Suppressor macrophage treated with lipopolysaccharide for 4 hours (primary cell): ENCODE measurements at regions not wholly inside any gene's neighbourhood (a gene's known extent, or its start where the extent isn't known, plus 50 kb on each side); places are given as distances from the start of the nearest gene placed in this dataset.
"Not testable (repeated sequence)": the region's sequence is repeated elsewhere in the genome, so short reads cannot be mapped to it uniquely, and the experiment has no call there.

Experiments used
- DNase-seq: peaks from one replicate; pipeline ENCODE4 v3.0.0-alpha.2; 2020

DNA sequence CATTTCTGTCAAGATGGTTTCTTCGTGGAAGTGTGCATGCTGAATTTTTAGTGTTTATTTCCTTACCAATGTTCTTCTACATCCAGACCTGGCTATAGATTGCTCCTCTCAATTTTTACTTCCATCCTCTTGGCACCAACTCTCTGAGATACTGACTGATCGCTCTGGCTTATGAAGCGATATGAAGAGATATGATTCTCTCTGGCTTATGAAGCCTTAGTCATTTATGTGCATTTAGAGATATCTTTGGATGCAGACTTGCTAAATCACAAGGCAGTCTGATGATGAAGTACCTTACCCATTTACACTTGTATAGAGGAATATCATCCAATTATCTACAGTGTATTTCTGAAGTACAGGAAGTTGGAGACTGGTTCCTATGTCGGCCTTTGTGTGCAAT, 295.4 kb upstream of the STXBP5 start:
- DNase-seq: no peak

DNA sequence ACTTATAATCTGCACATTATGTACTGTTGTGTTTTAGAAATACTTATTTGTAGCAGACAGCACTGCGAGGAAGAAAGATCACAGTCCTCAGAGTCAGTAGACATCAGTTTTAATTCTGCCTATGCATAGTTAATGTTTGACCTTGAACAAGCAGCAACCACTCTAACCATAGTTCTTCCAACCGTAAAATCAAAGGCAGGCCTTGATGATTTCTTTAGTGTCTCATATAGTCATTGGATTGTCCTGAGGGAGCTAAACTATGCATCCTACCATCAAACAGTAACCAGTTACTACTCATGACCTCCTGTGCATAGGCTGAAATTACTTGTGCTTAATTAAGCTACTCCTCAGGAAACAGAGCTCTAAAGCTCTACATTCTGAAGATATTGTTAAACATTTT, 294.8 kb upstream of the STXBP5 start:
- DNase-seq: no peak

DNA sequence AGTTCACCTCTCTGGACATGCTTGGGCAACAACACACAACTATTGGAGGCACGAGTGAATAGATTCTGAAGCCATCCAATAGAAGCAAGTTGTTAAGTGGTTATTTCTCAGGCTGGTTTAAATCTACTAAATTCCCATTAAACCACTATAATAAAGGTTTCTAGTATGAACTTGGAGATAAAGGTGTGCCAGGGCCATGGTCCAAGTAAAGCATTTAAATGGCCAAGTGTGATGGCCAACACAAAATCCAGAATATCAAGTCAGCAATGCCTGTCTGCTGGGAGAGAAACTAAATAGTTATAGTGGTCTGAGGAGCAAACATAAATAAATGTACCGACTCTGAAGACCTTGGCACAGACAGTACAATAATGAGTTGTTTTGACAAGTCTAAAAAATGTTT, 294.3 kb upstream of the STXBP5 start:
- DNase-seq: no peak

DNA sequence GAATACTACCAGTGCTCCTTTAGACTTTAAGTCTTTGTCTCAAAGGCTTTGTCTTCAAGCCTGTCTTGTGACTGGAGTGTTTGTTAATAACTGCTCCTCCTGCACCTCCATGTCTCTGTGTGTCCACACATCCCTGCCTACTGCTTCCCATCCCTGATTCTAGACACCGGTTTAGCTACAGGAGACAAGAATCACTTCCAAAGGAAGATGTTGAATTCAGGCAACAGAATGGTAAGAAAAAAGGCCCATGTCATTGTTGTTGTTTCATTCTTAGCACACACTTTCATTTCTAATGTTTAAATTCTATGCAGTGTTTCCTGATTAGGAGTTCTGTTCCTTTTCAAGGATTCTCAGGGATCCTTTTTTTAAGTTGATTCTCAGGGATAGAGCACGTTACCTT, 293.6 kb upstream of the STXBP5 start:
- DNase-seq: no peak

DNA sequence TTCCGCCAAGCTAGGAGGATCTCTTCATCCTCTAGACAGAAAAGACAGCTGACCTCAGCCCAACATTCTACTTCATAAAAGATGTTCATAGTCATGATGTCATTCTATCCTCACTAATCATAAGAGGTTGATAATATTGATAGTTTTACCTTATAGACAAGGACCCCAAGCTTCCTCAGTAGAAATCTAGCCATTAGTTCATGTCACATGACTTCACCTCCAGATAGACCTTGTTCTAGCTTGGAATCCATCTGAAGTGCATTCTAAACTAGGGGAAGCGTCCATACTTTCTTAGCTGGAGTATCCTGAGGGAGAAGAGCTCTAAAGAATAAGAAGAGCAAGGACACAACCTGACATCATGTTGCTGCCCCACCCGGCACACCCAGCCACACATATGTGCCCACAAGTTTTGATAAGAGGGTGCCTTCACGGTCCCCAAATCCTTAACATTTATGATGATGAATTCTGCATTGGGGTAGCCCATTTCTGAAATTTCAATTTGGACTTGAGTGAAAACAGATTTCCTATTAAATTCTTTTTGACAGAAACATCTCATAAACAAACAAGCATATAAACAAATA, 292.5 kb upstream of the STXBP5 start:
- DNase-seq: no peak

DNA sequence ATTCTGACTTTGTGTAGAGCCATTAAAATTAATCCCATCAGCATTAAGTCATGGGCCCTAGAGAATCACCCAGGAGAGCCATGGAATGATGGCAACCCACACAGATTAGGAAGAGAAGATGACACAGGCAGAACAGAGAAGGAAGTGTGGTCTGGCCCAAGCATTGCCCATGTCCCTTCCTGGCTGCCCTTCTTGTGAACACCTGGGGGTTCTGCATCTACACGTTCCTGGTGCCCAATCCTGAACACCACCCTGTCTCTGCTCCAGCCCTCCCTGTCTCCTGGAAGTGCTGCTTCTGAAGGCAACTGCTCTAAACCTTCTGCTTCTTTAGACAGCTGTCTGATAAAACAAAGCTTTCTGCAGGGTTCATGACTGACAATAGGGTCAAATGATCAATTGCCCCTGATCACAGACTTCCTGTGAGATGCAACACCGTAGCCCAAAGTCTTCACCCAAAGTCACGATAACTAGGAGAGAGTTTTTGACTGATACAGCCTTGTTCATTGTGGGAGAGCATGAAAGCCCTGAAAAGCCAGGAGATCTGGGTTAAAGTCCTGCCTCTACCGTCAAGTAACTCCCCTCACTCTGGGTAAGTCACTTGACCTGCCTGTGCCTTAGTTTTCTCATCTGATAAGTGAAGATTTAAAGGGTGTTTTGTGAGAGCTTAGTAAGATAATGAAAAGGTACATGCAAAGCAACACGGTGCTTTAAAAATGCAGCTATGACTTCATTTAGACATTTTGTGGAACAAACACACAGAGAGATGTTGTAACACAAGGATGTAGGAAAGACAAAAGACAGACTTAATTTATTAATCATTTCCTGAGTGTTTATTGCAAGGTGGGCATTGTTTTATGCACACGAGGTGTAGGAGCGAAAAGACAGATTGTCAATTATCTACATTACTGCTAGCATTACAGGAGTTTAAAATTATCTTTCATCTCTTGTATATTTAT, 291.2 kb upstream of the STXBP5 start:
- DNase-seq: no peak

DNA sequence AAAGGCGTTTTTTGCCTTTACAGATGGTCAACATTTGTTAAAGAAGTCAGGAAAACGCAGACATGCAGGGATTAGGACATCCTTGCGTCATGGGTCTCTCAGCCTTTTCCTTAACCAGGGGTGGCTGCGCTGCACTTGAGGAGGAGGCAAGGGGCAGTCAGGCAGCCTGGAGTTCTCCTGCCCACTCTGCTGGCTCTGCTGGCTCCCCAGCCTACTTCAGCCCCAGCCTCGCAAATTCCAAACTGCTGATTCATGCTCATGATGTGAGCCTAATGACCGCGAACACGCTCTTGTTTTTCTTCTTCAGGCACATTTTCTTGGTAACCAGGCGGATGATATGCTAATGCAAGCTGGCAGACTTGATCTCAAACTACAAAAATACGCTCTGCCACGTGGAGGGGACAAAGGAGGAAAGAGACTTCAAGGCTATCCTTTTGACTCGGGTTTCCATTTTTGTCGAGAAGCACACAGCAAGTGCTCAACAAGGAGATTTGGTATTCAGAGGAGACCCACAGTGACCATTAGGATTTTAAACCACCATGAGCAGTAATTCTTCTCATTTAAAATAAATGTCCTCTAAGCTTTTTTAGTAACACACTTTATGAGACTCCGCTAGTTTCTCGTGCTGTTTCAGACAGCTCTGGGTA, 290.3 kb upstream of the STXBP5 start:
- DNase-seq: peak; percentile 65

DNA sequence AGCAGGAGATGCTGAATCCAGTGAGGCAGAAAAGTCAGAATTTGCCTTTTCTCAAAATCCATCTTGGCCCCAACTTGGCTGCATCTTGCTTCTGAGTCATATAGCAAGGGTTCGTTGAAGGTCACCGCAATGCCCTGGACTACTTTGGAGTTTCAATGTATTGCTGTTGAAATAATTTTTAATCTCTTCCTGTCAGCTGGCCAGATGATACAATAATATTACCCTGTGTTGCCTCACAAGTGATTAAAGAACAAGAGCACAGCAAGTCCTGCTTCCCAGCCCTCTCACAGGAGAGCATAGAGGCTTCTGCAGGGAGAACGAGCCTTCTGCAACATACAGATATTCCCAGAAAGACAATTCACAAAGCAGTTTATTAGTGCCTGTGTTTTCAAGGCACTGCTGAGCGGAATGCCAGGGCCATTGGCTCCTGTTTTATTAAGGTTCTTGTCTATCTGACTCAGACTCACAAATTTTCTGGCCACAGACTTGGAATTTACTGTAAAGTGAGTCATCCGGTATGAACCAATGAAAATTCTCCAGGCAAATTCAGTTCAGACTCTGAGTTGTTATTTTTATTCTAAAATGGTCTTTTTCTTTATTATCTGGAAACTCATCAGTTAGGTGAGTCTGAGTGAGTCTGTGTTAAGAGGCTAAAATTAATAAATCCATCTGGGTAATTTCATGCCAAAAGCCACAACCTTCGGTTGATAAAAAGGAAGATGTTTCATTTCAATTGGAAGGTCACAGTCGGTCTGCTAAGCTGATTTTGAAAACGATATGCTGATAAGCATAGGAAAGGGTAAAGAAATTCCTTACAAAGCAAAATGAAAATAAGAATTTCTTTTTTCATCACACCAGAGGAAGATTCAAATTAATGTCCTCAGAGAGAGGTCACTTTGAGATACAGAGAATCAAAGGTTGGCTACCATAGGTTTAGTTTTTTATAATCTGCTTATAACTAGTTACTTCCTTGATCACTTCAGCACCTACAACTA, 289.4 kb upstream of the STXBP5 start:
- DNase-seq: peak; percentile 87

DNA sequence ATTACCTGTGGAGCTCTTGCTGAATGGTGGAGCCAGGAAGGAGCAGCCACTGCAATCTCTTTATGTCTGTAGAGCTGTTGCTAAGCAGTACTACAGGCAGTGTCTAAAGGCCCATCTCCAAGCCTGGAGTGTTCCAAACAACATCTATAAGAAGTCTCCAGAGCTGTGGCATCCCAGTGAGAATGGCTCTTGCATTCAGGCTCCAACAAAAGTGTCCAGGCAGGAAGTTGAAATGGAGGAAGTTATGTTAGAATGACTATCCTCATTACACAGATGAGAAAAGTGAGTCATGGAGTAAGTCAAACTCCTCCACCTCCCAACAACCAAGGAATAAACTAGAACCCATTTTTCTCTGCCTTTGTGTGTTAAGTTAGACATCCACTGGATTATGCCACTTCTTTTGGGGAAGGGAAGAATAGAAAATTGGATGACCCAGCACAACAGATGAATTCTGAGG, 288.5 kb upstream of the STXBP5 start:
- peak; percentile 77 for DNase-seq

DNA sequence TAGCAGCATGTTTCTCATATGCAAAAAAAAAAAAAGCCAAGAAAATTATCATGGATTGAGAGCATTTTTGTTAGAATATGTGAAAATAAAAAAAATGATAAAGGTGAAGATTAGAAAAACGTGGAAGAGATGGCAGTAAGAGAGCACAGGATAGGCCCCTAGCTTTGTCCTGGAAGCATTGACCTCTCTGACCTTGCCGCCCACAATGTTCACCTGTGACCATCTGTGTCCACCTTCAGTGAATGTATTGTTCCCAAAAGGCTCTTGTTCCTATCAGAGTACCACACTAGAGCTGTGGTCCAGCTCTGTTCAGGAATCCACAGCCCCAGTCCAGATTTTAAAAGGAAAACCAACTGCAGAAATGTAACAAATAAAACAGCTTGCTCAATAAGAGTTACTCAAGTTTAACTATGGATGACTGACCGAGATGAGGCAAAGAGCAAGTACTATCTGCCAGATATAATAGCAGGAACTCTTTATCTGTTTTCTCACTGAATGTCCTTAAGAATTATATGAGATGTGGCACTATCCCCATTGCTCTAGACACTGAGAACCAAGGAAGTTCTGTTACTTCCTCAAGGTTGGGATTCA, 287.7 kb upstream of the STXBP5 start:
- DNase-seq: peak; percentile 45

DNA sequence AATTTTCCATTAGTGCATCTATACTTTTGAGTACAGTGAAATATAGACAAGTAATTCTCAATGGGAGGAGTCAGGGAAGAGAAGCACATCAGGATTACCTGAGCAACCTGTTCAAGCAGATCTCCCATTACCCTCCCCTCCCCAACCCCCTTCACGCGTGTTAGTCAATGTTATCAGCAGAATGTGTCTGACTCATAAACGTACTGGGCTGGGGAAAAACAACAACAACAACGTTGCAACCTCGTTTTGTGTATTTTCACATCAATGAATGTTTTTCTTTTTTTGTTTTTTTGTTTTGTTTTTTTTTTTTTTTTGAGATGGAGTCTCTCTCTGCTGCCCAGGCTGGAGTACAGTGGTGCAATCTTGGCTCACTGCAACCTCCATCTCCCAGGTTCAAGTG, 287.0 kb upstream of the STXBP5 start:
- DNase-seq: no peak

DNA sequence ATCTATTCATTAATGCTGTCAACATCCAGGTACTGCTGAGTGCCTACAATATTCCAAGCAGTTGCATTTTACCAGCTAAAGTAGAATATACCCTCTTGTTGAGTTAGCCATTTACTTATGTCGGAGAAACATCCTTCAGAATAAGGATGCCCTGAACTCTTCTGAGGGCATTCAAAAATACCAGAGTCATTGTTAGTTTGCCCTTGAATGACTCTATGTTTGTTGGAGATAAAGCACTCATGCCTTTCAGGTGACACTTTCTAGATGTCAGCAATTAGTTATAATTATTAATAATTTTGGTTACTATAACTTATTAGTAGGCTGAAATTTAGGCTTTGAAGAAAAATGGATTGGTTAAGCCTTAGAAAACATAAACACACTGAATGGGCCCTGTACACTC, 286.2 kb upstream of the STXBP5 start:
- DNase-seq: no peak

DNA sequence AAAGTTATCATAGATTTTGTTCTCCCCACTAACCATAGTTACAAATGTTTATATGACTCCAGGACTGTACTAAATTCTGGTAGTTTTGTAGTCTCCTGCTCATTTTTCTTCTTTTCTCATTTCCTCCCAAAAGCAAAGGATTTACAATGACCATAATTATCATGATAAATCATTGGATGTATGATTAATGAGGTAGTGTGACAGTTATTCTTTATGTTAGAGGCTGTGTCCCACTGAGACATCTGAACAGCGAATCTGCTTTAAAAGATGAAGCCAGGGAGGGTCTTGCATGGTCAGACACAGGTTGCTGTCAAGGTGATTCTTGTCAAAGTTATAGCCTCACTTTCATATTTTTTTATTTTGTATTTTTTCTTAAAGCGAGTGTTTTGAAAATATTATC, 285.2 kb upstream of the STXBP5 start:
- DNase-seq: no peak

DNA sequence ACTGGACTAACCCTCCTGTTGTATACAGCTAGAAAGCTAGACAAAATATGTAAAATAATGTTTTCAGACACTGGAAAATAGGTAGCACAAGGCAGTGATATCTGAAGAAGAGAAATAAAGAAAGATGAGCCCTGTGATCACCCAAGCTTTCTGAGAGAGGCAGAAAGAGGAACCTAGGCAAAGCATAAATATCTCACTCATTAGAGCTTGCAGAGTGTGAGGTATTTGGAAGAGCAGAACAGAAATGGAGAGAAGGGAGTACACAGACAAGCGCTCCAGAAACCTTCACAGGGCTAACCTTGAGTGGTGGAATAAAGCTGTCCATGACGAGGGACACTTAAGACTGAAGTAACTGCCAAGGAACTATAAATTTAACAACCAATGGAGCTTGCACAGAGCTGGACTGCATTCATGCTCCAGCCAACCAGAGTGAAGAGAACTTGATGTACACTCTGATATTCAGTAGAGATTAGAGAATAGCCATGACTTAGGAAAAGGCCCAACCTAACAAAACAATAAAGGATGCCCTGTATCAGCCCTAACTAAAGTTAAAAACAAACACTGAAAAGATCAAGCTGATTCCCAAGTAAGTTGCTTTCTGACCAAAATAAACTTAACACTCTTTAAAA, 280.9 kb upstream of the STXBP5 start:
- DNase-seq: no peak

DNA sequence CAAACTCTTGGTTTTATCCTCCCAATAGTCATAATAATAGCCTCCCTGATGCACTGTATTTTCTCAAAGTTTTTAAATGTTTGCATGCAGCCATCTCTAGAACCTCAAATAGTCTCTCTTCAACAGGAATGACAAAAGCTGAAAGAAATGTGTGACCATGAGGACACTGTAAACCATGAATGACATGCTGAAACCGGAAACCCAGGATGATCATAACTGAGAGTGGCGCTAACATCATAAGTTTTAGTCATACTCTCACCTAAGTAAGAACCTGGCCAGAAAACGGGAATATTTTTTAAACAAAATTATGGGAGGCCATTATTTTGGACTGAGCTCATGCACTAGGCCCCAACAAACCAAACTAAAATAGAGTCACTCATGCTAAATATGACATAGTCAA, 278.4 kb upstream of the STXBP5 start:
- DNase-seq: no peak

DNA sequence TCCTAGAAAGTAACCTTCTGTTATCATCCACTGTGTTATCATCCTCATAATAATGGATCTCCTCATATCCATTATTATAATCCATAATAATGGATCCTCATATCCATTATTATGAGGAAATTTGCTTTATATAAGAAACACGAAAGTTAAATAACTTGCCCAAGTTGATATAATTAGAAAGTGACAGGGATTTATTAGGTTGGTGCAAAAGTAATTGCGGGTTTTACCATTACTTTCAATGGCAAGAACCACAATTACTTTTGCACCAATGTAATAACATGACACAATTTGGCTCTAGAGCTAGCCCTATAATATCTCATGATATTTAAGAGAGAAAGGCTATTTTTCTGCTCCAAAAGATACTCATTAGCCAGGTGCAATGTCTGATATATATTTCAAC, 275.7 kb upstream of the STXBP5 start:
- DNase-seq: no peak

DNA sequence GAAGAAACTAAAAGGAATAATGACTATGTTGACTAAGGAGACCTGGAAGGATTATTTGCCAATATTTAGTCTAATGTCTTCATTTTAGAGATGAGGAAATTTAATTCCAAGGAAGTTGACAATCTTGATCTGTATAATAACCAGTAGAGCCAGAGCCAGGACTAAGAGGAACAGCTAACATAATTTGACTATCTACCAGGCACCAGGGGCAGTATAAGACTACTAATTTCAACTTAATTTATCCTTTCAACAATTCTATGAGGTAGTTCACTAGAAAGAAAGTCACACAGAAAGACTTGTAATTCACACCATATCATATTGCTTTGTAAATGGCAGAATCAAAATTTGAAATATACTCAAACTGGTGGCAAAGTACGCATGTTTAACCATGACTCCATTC, 273.0 kb upstream of the STXBP5 start:
- DNase-seq: no peak

DNA sequence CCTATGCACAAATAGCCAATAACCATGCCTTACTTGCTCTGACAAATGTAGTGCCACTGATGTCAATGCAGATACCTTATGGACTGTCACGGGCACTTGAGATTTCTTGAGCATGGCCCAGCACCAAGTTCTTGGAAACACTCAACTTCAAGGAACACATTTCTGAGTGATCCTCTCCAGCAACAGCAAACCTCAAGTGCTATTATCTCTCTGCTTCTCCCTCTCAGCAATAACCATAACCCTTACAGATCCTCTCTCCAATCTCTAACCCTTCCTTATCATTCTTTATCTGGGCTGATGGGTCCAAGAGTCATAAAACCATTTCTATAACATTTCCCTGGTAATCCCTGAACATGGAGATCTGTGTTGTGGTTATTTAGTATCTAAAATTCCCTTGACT, 266.9 kb upstream of the STXBP5 start:
- DNase-seq: no peak

DNA sequence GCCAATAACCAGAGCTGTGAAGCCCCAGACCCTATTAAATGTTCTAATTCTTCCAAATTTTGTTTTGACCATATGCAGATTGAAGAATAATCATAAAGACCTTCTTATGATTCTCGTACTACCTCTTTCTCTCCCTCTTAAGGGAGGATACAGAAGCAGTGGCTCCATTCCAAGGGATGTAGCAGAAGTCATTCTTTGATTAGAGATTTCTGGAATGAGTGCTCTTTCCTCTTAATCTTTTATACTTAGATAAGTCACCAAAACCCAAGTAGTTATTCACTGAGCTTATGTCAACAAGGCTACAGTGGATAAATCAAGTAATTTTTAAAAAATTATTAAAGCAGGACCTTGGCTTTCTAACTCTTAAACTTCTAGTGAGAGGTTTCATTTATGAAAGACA, 266.0 kb upstream of the STXBP5 start:
- DNase-seq: no peak

DNA sequence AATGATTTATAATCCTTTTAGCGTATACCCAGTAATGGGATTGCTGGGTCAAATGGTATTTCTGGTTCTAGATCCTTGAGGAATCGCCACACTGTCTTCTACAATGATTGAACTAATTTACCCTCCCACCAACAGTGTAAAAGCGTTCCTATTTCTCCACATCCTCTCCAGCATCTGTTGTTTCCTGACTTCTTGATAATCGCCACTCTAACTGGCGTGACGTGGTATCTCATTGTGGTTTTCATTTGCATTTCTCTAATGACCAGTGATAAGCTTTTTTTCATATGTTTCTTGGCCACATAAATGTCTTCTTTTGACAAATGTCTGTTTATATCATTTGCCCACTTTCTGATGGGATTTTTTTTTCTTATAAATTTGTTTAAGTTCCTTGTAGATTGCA, 264.8 kb upstream of the STXBP5 start:
- DNase-seq: not testable (repeated sequence)

DNA sequence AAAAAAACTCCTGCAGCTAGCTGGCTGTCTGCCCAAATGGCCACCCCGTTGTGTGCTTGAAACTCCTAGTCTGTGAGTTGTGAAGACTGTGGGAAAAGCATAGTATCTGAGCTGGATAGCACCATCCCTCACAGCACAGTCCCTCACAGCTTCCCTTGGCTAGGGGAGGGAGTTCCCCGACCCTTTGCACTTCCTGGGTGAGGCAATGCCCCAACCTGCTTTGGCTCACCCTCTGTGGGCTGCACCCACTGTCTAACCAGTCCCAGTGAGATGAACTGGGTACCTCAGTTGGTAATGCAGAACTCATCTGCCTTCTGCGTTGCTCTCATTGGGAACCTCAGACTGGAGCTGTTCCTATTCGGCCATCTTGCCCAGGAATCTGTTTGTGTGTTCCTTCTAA, 260.6 kb upstream of the STXBP5 start:
- no peak for DNase-seq

DNA sequence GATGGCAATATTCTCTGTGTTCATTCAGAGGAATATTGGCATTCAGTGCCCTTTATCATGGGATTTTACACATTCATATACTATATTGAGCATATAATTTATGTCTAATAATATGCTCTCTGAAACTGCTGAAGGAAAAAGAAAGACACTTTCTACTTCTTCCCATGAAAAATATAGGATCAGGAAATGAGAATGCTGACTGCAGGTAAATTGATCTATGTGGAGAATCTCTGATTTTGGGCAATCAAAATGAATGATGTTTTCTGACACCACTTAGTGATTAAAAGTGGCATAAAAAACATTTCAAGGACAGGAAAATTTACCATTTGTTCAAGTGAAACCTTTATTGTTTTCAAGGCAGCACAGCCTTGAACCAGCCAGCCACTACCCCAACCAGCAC, 260.1 kb upstream of the STXBP5 start:
- no peak for DNase-seq
